ENCODE measurements at regions not wholly inside any gene's neighbourhood (a gene's known extent, or its start where the extent isn't known, plus 50 kb on each side); places are given as distances from the start of the nearest gene placed in this dataset.

- no peak for DNase-seq (ENCODE audit: extremely low read depth, low read depth)
Measured at GRCh38 chr4:124883632-124884031, 171.1 kb upstream of the ANKRD50 start.

GRCh38 chr4:124879195-124879594 lies 166.7 kb upstream of the ANKRD50 start:
- no peak for DNase-seq (ENCODE audit: extremely low read depth, low read depth)
- no peak for TF ChIP-seq CTCF (IDR thresholded peaks at IDR 0.05; ENCODE audit: low read depth, low read length)

More at GRCh38 chr4:124883632-124884031, 171.1 kb upstream of the ANKRD50 start:
- TF ChIP-seq CTCF (IDR thresholded peaks at IDR 0.05; ENCODE audit: low read depth, low read length), result no peak

GRCh38 chr4:124874172-124874450 lies 161.6 kb upstream of the ANKRD50 start:
- no peak for DNase-seq (ENCODE audit: extremely low read depth, low read depth)
- no peak for TF ChIP-seq CTCF (IDR thresholded peaks at IDR 0.05; ENCODE audit: low read depth, low read length)

- no peak for TF ChIP-seq CTCF (IDR thresholded peaks at IDR 0.05; ENCODE audit: low read depth, low read length)
- DNase-seq (ENCODE audit: extremely low read depth, low read depth), result no peak
Measured at GRCh38 chr4:124873361-124874171, 161.0 kb upstream of the ANKRD50 start.

- DNase-seq (ENCODE audit: extremely low read depth, low read depth), result no peak
- no peak for TF ChIP-seq CTCF (IDR thresholded peaks at IDR 0.05; ENCODE audit: low read depth, low read length)
Measured at GRCh38 chr4:124872659-124873058, 160.1 kb upstream of the ANKRD50 start.

- TF ChIP-seq CTCF (IDR thresholded peaks at IDR 0.05; ENCODE audit: low read depth, low read length), result no peak
- DNase-seq (ENCODE audit: extremely low read depth, low read depth), result no peak
Measured at GRCh38 chr4:124869961-124870495, 157.5 kb upstream of the ANKRD50 start.

- DNase-seq (ENCODE audit: extremely low read depth, low read depth), result no peak
- no peak for TF ChIP-seq CTCF (IDR thresholded peaks at IDR 0.05; ENCODE audit: low read depth, low read length)
Measured at GRCh38 chr4:124868495-124868894, 156.0 kb upstream of the ANKRD50 start.

Data from AG09319 (cell line).